Endothelial cell of umbilical vein (primary cell): ENCODE measurements at regions not wholly inside any gene's neighbourhood (a gene's known extent, or its start where the extent isn't known, plus 50 kb on each side); places are given as distances from the start of the nearest gene placed in this dataset.

ENCODE experiments used
- BruUV-seq: library from RNA; stranded (reverse); fragments of 400-500 nt; replicated peaks from 2 replicates; lab custom pipeline; 2021; lab: Mats Ljungman, UMichigan
- CTCF ChIA-PET: fragments of 300-600, 350-600 bp; sonication (Branson Sonifier 250); formaldehyde crosslinking; loops from one replicate; lab custom pipeline; 2021; ENCODE audit warnings: antibody characterized with exemption, inconsistent platforms; lab: Charles Lee
- POLR2A ChIA-PET: fragments of 300-600, 350-600 bp; sonication (Branson Sonifier 250); formaldehyde crosslinking; loops from one replicate; lab custom pipeline; 2021; ENCODE audit warnings: antibody characterized with exemption, inconsistent platforms; lab: Charles Lee
- DNase-seq: peaks from one replicate; pipeline ENCODE4 v3.0.0-alpha.2; 2011; ENCODE audit warnings: low read depth, low spot score
- FAIRE-seq: peaks from 2 replicates; lab custom pipeline; 2011; peaks lifted over from hg19 to GRCh38; lab: Jason Lieb, UNC
- H2AFZ ChIP-seq: 2 replicates; pipeline ENCODE4 v1.6.0; 2012; ENCODE audit warnings: low read depth, low read length, control low read depth, inconsistent platforms
- H3K27ac ChIP-seq: 2 replicates; pipeline ENCODE4 v1.5.1; 2011; ENCODE audit warnings: low read depth, mild to moderate bottlenecking, control low read depth, low read length, moderate library complexity; ENCODE audit not compliant: insufficient read depth
- H3K27me3 ChIP-seq, 2 experiments: 2 replicates each; pipeline versions ENCODE4 v1.6.0 to v1.6.1; 2011; ENCODE audit warnings: low read length in 2 of 2, mixed read lengths in 1 of 2; ENCODE audit not compliant: control insufficient read depth in 2 of 2, insufficient read depth in 2 of 2
- H3K36me3 ChIP-seq, 2 experiments: 2 replicates in 1 of 2; 3 replicates in 1 of 2; pipeline ENCODE4 v1.5.1; 2011; ENCODE audit warnings: low read length in 2 of 2, mild to moderate bottlenecking in 1 of 2, moderate library complexity in 1 of 2; ENCODE audit not compliant: control insufficient read depth in 2 of 2, insufficient read depth in 2 of 2; ENCODE audit errors: extremely low read depth in 1 of 2
- H3K4me1 ChIP-seq: 3 replicates; pipeline ENCODE4 v1.5.1; 2011; ENCODE audit warnings: mild to moderate bottlenecking, low read length; ENCODE audit not compliant: control insufficient read depth, insufficient read depth; ENCODE audit errors: extremely low read depth
- H3K4me2 ChIP-seq: 2 replicates; pipeline ENCODE4 v1.6.1; 2011; ENCODE audit warnings: low read length, control low read depth, mixed read lengths; ENCODE audit not compliant: insufficient read depth
- H3K4me3 ChIP-seq, 3 experiments: fragments of 200-600 bp in 1 of 3; sonication (generic), shearing (Covaris generic) in 1 of 3; replicated peaks in 1 of 3; 2 replicates each; pipeline ENCODE4 v1.5.1; 2011 to 2016; ENCODE audit warnings: control low read depth in 3 of 3, low read length in 3 of 3, mild to moderate bottlenecking in 2 of 3, inconsistent platforms in 1 of 3, low read depth in 1 of 3, moderate library complexity in 1 of 3; ENCODE audit not compliant: insufficient read depth in 1 of 3
- H3K79me2 ChIP-seq: 2 replicates; pipeline ENCODE4 v1.6.0; 2012; ENCODE audit warnings: low read length, inconsistent platforms; ENCODE audit not compliant: control insufficient read depth, insufficient read depth
- H3K9ac ChIP-seq: replicated peaks from 2 replicates; pipeline ENCODE3; 2011; ENCODE audit warnings: low read length, control low read depth; ENCODE audit not compliant: insufficient read depth; ENCODE audit errors: extremely low read depth
- H3K9me1 ChIP-seq: replicated peaks from 3 replicates; pipeline ENCODE4 v1.6.0; 2011; ENCODE audit warnings: mild to moderate bottlenecking, low read length; ENCODE audit not compliant: control insufficient read depth, insufficient read depth; ENCODE audit errors: extremely low read depth
- H3K9me3 ChIP-seq: replicated peaks from 2 replicates; pipeline ENCODE4 v1.5.1; 2012; ENCODE audit warnings: low read length, inconsistent platforms; ENCODE audit not compliant: control insufficient read depth, insufficient read depth
- H4K20me1 ChIP-seq: replicated peaks from 2 replicates; pipeline ENCODE3; 2011; ENCODE audit warnings: mild to moderate bottlenecking, low read length; ENCODE audit not compliant: control insufficient read depth, insufficient read depth; ENCODE audit errors: extremely low read depth
- EZH2 ChIP-seq: IDR thresholded peaks from 2 replicates; pipeline ENCODE4 v1.6.1; 2012; ENCODE audit warnings: borderline replicate concordance, low read depth, mild to moderate bottlenecking, moderate library complexity, low read length, inconsistent platforms; ENCODE audit not compliant: severe bottlenecking
- FOS ChIP-seq: IDR thresholded peaks from 2 replicates; pipeline ENCODE4 v1.6.1; 2011; ENCODE audit warnings: mild to moderate bottlenecking, low read length, moderate library complexity, borderline replicate concordance; ENCODE audit not compliant: insufficient read depth
- GATA2 ChIP-seq: IDR thresholded peaks from 2 replicates; pipeline ENCODE4 v1.7.0; 2011; ENCODE audit warnings: low read depth, mild to moderate bottlenecking, moderate library complexity, mixed read lengths, low read length; ENCODE audit not compliant: insufficient read length, insufficient read depth
- JUN ChIP-seq: IDR thresholded peaks from 2 replicates; pipeline ENCODE4 v1.6.1; 2011; ENCODE audit warnings: borderline replicate concordance, low read depth; ENCODE audit not compliant: insufficient read length, insufficient read depth
- MAX ChIP-seq: IDR thresholded peaks from 2 replicates; pipeline ENCODE4 v1.6.1; 2011; ENCODE audit not compliant: insufficient read depth, insufficient read length
- MYC ChIP-seq: IDR thresholded peaks from one replicate; pipeline ENCODE4 v1.6.1; 2011; ENCODE audit warnings: mild to moderate bottlenecking, low read depth, low read length
- POLR2A ChIP-seq: IDR thresholded peaks from 2 replicates; pipeline ENCODE4 v1.6.1; 2012; ENCODE audit warnings: low read depth, mild to moderate bottlenecking, control low read depth, low read length
- POLR2AphosphoS5 ChIP-seq: IDR thresholded peaks from 2 replicates; pipeline ENCODE4 v1.6.1; 2012; ENCODE audit warnings: low read depth, mild to moderate bottlenecking, control low read depth, low read length, moderate library complexity; ENCODE audit not compliant: insufficient read depth
- dilution Hi-C: fragments of 300-500 bp; cut with MboI; formaldehyde crosslinking; loops from one replicate; pipeline ENCODE4 v1.15.0; 2019; ENCODE audit warnings: low sequenced_read_pairs; ENCODE audit not compliant: extremely low pct_ligation_motif_present
- intact Hi-C: fragments of 100-400 bp; cut with micrococcal nuclease; formaldehyde crosslinking; loops from one replicate; pipeline ENCODE4 v1.10.0; 2022
- TF ChIP-seq, protein P1 (sequence below), 2 donors: IDR thresholded peaks; 1 replicate in 1 of 2; 2 replicates in 1 of 2; pipeline ENCODE4 v1.5.1; 2011; ENCODE audit warnings: low read length in 2 of 2, mild to moderate bottlenecking in 2 of 2, moderate library complexity in 2 of 2, control low read depth in 1 of 2, inconsistent platforms in 1 of 2, low read depth in 1 of 2; ENCODE audit not compliant: insufficient read depth in 1 of 2; ENCODE audit errors: extremely low read depth in 1 of 2

GRCh38 chr2:144965172-144965571 is 445.3 kb upstream of the ZEB2 start:
- no peak for DNase-seq
- TF ChIP-seq FOS = no peak
- no peak for TF ChIP-seq MYC
- no peak for TF ChIP-seq MAX
- no peak for TF ChIP-seq GATA2
- CTCF ChIA-PET = no interaction called here
- POLR2A ChIA-PET = no interaction called here
- Histone ChIP-seq H2AFZ (no peak overlapping the region), H3K9me1 (no peaks in the 10 kb centered on the region), H3K4me2 (no peak overlapping the region), H3K9me3 (no peaks in the 10 kb centered on the region), H4K20me1 (no peaks in the 10 kb centered on the region), H3K36me3 (no peaks in the 10 kb centered on the region), H3K4me3 (no peak overlapping the region), H3K4me1 (no peaks in the 10 kb centered on the region), H3K27ac (no peak overlapping the region), H3K27me3 (no peaks in the 10 kb centered on the region), H3K9ac (no peak overlapping the region), H3K79me2 (no peaks in the 10 kb centered on the region)
- FAIRE-seq = no peak
- intact Hi-C loops (no loop called here), dilution Hi-C loops (no loop called here)
- no TSS peak for BruUV-seq

DNA sequence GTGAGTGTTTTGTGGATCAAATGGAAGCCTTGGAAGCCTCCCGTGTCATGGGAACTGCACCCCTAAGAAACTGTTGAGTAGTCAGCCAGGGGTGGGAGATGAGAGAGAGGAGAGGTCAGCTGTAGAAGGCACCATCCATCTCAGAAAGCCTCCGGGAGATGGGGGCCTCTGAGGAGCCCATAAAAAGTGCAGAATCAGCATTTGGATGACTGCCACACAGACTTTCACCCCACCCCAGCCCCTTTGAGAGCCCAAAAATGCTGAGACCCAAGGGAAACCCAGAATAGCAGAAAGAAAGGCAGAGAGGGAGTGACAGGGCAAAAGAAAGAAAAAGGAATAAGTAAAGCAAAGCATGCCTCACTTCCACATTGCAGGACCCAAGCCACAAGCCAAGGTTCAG is 443.1 kb upstream of the ZEB2 start:
- intact Hi-C loops = no loop called here
- Histone ChIP-seq H3K27me3 (no peaks in the 10 kb centered on the region), H3K27ac (no peak overlapping the region), H3K9me1 (no peaks in the 10 kb centered on the region), H3K4me3 (no peak overlapping the region), H3K4me2 (no peak overlapping the region), H3K36me3 (no peaks in the 10 kb centered on the region), H3K4me1 (no peaks in the 10 kb centered on the region), H4K20me1 (no peaks in the 10 kb centered on the region), H3K79me2 (no peaks in the 10 kb centered on the region), H3K9me3 (no peaks in the 10 kb centered on the region), H2AFZ (no peak overlapping the region), H3K9ac (no peak overlapping the region)
- no TSS peak for BruUV-seq
- no peak for FAIRE-seq
- dilution Hi-C loops = no loop called here
- no peak for DNase-seq
- POLR2A ChIA-PET = no interaction called here
- TF ChIP-seq MYC = no peak
- no peak for TF ChIP-seq JUN
- no peak for TF ChIP-seq POLR2A
- TF ChIP-seq GATA2 = no peak
- no peak for TF ChIP-seq FOS
- no peak for TF ChIP-seq POLR2AphosphoS5
- no peak for TF ChIP-seq MAX
- TF ChIP-seq, protein P1, sequence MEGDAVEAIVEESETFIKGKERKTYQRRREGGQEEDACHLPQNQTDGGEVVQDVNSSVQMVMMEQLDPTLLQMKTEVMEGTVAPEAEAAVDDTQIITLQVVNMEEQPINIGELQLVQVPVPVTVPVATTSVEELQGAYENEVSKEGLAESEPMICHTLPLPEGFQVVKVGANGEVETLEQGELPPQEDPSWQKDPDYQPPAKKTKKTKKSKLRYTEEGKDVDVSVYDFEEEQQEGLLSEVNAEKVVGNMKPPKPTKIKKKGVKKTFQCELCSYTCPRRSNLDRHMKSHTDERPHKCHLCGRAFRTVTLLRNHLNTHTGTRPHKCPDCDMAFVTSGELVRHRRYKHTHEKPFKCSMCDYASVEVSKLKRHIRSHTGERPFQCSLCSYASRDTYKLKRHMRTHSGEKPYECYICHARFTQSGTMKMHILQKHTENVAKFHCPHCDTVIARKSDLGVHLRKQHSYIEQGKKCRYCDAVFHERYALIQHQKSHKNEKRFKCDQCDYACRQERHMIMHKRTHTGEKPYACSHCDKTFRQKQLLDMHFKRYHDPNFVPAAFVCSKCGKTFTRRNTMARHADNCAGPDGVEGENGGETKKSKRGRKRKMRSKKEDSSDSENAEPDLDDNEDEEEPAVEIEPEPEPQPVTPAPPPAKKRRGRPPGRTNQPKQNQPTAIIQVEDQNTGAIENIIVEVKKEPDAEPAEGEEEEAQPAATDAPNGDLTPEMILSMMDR (IDR thresholded peaks at IDR 0.05; ENCODE audit: extremely low read depth in 1 of 2, insufficient read depth in 1 of 2, low read depth in 1 of 2, low read length in 2 of 2) = no peak
- TF ChIP-seq EZH2 = no peak
- CTCF ChIA-PET = no interaction called here
